Uterus (tissue), 2 donors: ENCODE measurements at regions not wholly inside any gene's neighbourhood (a gene's known extent, or its start where the extent isn't known, plus 50 kb on each side); places are given as distances from the start of the nearest gene placed in this dataset.

Experiments used
- CTCF ChIP-seq, 4 experiments: fragments of 200-600 bp in 2 of 4; fragments of 450-650 bp in 2 of 4; sonication (generic) in 2 of 4; IDR thresholded peaks; one replicate each; pipeline ENCODE4 v1.5.1; 2016 to 2019; ENCODE audit warnings: antibody characterized with exemption in 4 of 4, mild to moderate bottlenecking in 2 of 4, moderate library complexity in 1 of 4
- POLR2A ChIP-seq, 2 donors: fragments of 450-650 bp; IDR thresholded peaks; one replicate each; pipeline ENCODE4 v1.6.1; 2016; ENCODE audit warnings: antibody characterized with exemption in 2 of 2, mild to moderate bottlenecking in 1 of 2, moderate library complexity in 1 of 2

- TF ChIP-seq CTCF (IDR thresholded peaks at IDR 0.05) (no peak), POLR2A (IDR thresholded peaks at IDR 0.05) (no peak)
These were observed 132.7 kb upstream of the CTAGE1 start for GRCh38 chr18:22550366-22550765.
